Kidney epithelial cell (primary cell): ENCODE measurements at regions not wholly inside any gene's neighbourhood (a gene's known extent, or its start where the extent isn't known, plus 50 kb on each side); places are given as distances from the start of the nearest gene placed in this dataset.

Source experiments
- DNase-seq: peaks from one replicate; pipeline ENCODE4 v3.0.0-alpha.2; 2010; ENCODE audit warnings: low read depth
- H3K27me3 ChIP-seq: 2 replicates; pipeline ENCODE4 v1.6.0; 2011; ENCODE audit warnings: low read length; ENCODE audit not compliant: control insufficient read depth, insufficient read depth
- H3K36me3 ChIP-seq: 2 replicates; pipeline ENCODE4 v1.5.1; 2011; ENCODE audit warnings: low read length; ENCODE audit not compliant: control insufficient read depth, insufficient read depth
- H3K4me3 ChIP-seq: 2 replicates; pipeline ENCODE4 v1.5.1; 2011; ENCODE audit warnings: low read depth, mild to moderate bottlenecking, control low read depth, low read length
- CTCF ChIP-seq: IDR thresholded peaks from 2 replicates; pipeline ENCODE4 v1.5.1; 2011; ENCODE audit warnings: mild to moderate bottlenecking, moderate library complexity, low read length, control low read depth, inconsistent platforms; ENCODE audit not compliant: insufficient read depth, poor library complexity, severe bottlenecking

DNA sequence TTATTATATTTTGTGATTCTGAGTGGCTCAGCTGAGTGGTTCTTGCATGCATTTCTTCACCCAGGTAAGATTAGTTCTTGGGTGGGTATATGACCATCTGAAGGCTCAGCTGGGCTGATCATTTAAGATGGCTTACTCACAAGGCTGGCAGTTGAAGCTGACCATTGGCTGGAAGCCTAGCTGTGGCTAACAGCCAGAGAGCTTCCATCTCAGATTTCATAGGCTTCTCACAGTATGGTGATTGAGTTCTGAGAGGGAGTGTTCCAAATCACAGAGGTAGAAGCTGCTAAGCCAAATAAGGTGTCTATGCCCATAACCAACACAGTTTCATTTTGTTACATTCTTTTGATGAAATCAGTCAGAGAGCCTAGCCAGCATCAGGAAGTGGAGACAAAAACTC lies 117.4 kb upstream of the RPRM start:
- H3K36me3 ChIP-seq = no peaks in the 10 kb centered on the region
- no peaks in the 10 kb centered on the region for H3K27me3 ChIP-seq
- H3K4me3 ChIP-seq = no peak overlapping the region
- DNase-seq = peak; percentile 0
- no peak for TF ChIP-seq CTCF

- no peak for DNase-seq
- no peak overlapping the region for H3K4me3 ChIP-seq
- TF ChIP-seq CTCF = no peak
- no peaks in the 10 kb centered on the region for H3K27me3 ChIP-seq
- no peaks in the 10 kb centered on the region for H3K36me3 ChIP-seq
These were observed 123.2 kb upstream of the RPRM start for GRCh38 chr2:153601812-153602211.

DNA sequence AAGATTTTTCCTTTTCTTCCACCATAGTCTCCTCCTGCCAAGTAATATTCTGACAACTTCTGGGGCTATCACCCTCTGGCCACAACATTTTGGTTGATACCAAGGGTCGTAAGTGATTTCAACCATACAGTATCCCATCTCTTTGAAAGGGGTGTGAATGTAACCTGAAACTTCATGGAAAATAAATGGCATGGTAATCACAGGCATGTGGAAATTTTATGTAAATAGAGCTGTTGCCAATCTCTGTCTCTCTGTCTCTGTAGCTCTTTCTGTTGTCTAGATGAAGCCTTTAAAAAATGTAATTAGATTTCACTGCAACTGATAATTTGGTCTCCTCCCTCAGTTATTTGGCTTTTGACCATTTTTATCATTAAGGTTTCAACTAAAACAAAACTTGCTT lies 125.6 kb upstream of the RPRM start:
- no peak for TF ChIP-seq CTCF
- Histone ChIP-seq H3K4me3 (no peak overlapping the region), H3K27me3 (no peaks in the 10 kb centered on the region), H3K36me3 (no peaks in the 10 kb centered on the region)
- DNase-seq = no peak

DNA sequence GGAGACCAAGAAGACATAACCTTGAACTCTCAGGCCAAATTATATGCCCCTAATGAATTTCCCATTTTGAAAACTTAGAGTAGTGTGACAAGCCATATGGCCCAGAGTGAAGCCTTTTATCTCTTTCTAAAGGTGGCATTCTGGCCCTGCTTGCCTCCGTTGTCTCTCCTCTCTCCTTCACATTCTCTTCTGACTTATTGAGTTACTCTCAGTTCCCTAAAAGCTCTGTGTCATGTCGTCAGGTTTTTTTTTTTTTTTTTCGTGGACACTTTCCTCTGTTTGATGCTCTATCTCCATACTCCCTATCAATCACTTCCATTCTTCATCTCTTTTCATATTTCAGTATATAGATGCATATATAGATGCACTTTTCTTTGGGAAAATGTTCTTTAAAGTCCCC lies 128.1 kb upstream of the RPRM start:
- no peak for TF ChIP-seq CTCF
- Histone ChIP-seq H3K27me3 (no peaks in the 10 kb centered on the region), H3K36me3 (no peaks in the 10 kb centered on the region), H3K4me3 (no peak overlapping the region)
- DNase-seq = no peak

DNA sequence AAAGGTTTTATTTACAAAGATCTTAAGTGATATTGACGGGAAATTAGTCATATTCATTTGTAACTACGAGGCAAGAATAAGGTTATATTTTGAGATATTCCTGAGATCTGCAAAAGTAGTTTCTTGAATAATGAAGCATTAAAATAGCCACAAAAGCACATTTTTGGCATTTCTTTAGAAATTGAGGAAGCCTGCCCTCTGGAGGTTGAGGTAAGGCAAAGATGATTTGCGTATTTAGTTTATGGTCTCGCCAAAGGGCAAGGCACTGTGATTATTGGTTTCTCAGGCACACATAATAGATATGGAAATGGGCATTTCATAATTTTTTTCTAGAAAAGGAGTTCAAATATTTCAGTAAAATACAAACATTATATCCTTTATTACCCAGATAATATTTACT lies 143.7 kb upstream of the RPRM start:
- TF ChIP-seq CTCF = peak; percentile 38
- DNase-seq = no peak
- H3K4me3 ChIP-seq = no peak overlapping the region

DNA sequence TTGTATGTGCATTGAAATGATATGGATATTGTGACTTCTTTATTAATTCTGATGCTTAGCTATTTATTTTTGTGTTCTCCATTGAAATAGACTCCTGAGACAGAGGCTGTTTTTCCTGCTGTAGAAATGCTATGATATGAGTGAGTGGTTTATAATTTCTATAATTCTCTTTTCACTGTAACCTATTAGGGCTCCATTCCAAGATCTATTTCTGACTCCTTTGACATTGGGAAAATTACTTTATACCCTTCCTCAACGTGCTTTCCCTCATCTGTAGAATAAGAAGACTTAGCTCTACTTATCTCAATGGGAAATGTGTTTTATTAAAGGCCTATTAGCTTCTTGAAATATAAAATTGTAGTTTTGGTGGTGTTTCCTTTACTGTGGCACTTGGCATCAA lies 144.5 kb upstream of the RPRM start:
- no peaks in the 10 kb centered on the region for H3K36me3 ChIP-seq
- TF ChIP-seq CTCF = no peak
- no peaks in the 10 kb centered on the region for H3K27me3 ChIP-seq
- H3K4me3 ChIP-seq = no peak overlapping the region
- DNase-seq = no peak

More for the DNA sequence above, 143.7 kb upstream of the RPRM start:
- Histone ChIP-seq H3K27me3 (no peaks in the 10 kb centered on the region), H3K36me3 (no peaks in the 10 kb centered on the region)
